ENCODE measurements at regions not wholly inside any gene's neighbourhood (a gene's known extent, or its start where the extent isn't known, plus 50 kb on each side); places are given as distances from the start of the nearest gene placed in this dataset.

GRCh38 chr4:23035521-23036056, 342.9 kb downstream of the GBA3 start:
- Histone ChIP-seq H2AK5ac (ENCODE audit: low read depth, low read length) (no peak overlapping the region), H3K36me3 (ENCODE audit: control insufficient read depth, insufficient read depth, low read length) (no peaks in the 10 kb centered on the region), H3K14ac (replicated peaks; ENCODE audit: low read depth, low read length) (no peak overlapping the region), H3K9me3 (ENCODE audit: control insufficient read depth, insufficient read depth, low read length) (peaks cover 9% of the 10 kb centered on the region), H3K56ac (ENCODE audit: extremely low read depth, insufficient read depth, low read length) (no peak overlapping the region), H3K4me1 (ENCODE audit: control insufficient read depth, insufficient read depth, low read length) (no peaks in the 10 kb centered on the region), H2BK120ac (ENCODE audit: low read depth, low read length) (no peak overlapping the region), H3K9ac (ENCODE audit: low read depth, low read length) (no peak overlapping the region), H3K4me2 (ENCODE audit: low read depth, low read length) (no peak overlapping the region), H4K8ac (ENCODE audit: low read depth in 2 of 2, low read length in 2 of 2) (no peak overlapping the region), H2AK9ac (replicated peaks; ENCODE audit: low read depth, low read length, poor library complexity) (no peak overlapping the region), H3K27ac (ENCODE audit: insufficient read depth, low read length) (no peak overlapping the region), H4K91ac (ENCODE audit: insufficient read depth, low read depth, low read length) (no peak overlapping the region), H3K4ac (ENCODE audit: low read depth, low read length) (no peak overlapping the region), H2AFZ (replicated peaks; ENCODE audit: low read length, poor library complexity) (no peak overlapping the region), H2BK5ac (ENCODE audit: low read depth, low read length, poor library complexity, severe bottlenecking) (no peak overlapping the region), H4K5ac (ENCODE audit: low read depth, low read length) (no peak overlapping the region), H3K79me1 (ENCODE audit: low read depth in 1 of 2, low read length in 2 of 2) (no peaks in the 10 kb centered on the region), H3K23ac (ENCODE audit: low read depth, low read length) (no peak overlapping the region), H3K18ac (ENCODE audit: low read depth, low read length) (no peak overlapping the region), H2BK20ac (ENCODE audit: low read depth, low read length) (no peak overlapping the region), H3K27me3 (ENCODE audit: control insufficient read depth, insufficient read depth, low read length) (no peaks in the 10 kb centered on the region), H2BK15ac (ENCODE audit: low read depth, low read length) (no peak overlapping the region), H4K20me1 (ENCODE audit: insufficient read depth, low read length) (no peaks in the 10 kb centered on the region), H3K9me1 (ENCODE audit: insufficient read depth, low read length) (no peaks in the 10 kb centered on the region), H3K4me3 (ENCODE audit: insufficient read depth, low read depth, low read length) (no peak overlapping the region)
- ChIA-PET CTCF (no interaction called here), POLR2A (ENCODE audit: unreplicated experiment) (no interaction called here)
- dilution Hi-C loops (cut with HindIII; ENCODE audit: low sequenced_read_pairs, unreplicated experiment) (no loop called here), intact Hi-C loops (cut with micrococcal nuclease) (no loop called here), in situ Hi-C loops (cut with MboI; ENCODE audit: low sequenced_read_pairs) (no loop called here)
- TF ChIP-seq CTCF (conservative IDR thresholded peaks at IDR 0.05; ENCODE audit: low read depth, low read length) (no peak), NFE2L2 (IDR thresholded peaks at IDR 0.05; ENCODE audit: low read depth, low read length) (no peak), CHD1 (IDR thresholded peaks at IDR 0.05; ENCODE audit: low read depth, low read length) (no peak)
- no TSS peak for BruUV-seq (replicated peaks)
- ATAC-seq (ENCODE audit: low read depth): no peak
- DNase-seq: no peak
- WGBS, 2 experiments (ENCODE audit: extremely low coverage in 2 of 2, insufficient read length in 1 of 2): 50% methylated on average over 1 of the region's 3 CpGs; no CpG with 5 or more reads in 1 of the 2 experiments
